ENCODE measurements at regions not wholly inside any gene's neighbourhood (a gene's known extent, or its start where the extent isn't known, plus 50 kb on each side); places are given as distances from the start of the nearest gene placed in this dataset.

- no peak overlapping the region for H3K27ac ChIP-seq (replicated peaks)
- H3K4me3 ChIP-seq (replicated peaks; ENCODE audit: insufficient read depth, low read length), result no peak overlapping the region
- TF ChIP-seq REST (IDR thresholded peaks at IDR 0.05; ENCODE audit: insufficient replicate concordance, low read depth) (no peak), SPI1 (IDR thresholded peaks at IDR 0.05; ENCODE audit: borderline replicate concordance, low read depth) (no peak), CTCF (IDR thresholded peaks at IDR 0.05; ENCODE audit: insufficient read depth, low read length) (no peak), GABPA (IDR thresholded peaks at IDR 0.05; ENCODE audit: low read depth) (no peak), POLR2AphosphoS5 (IDR thresholded peaks at IDR 0.05; ENCODE audit: low read depth) (no peak)
- DNase-seq (ENCODE audit: low read depth in 1 of 2, low spot score in 1 of 2), result no peak
- H3K27me3 ChIP-seq (ENCODE audit: insufficient read depth, poor library complexity, severe bottlenecking), result no peaks in the 10 kb centered on the region
Measured at GRCh38 chr20:48314925-48315592, 512.7 kb downstream of the PREX1 start.

GRCh38 chr20:48313324-48313723 is 514.5 kb downstream of the PREX1 start:
- TF ChIP-seq CTCF (IDR thresholded peaks at IDR 0.05; ENCODE audit: insufficient read depth, low read length) (no peak), REST (IDR thresholded peaks at IDR 0.05; ENCODE audit: insufficient replicate concordance, low read depth) (no peak)
- no peak overlapping the region for H3K4me3 ChIP-seq (replicated peaks; ENCODE audit: insufficient read depth, low read length)
- no peaks in the 10 kb centered on the region for H3K27me3 ChIP-seq (ENCODE audit: insufficient read depth, poor library complexity, severe bottlenecking)

GRCh38 chr20:48311956-48312355 is 515.8 kb downstream of the PREX1 start:
- no peak for TF ChIP-seq POLR2AphosphoS5 (IDR thresholded peaks at IDR 0.05; ENCODE audit: low read depth)
- no peak for TF ChIP-seq GABPA (IDR thresholded peaks at IDR 0.05; ENCODE audit: low read depth)
- TF ChIP-seq CTCF (IDR thresholded peaks at IDR 0.05; ENCODE audit: insufficient read depth, low read length), result no peak
- TF ChIP-seq SPI1 (IDR thresholded peaks at IDR 0.05; ENCODE audit: borderline replicate concordance, low read depth), result no peak
- Histone ChIP-seq H3K4me3 (replicated peaks; ENCODE audit: insufficient read depth, low read length) (no peak overlapping the region), H3K27me3 (ENCODE audit: insufficient read depth, poor library complexity, severe bottlenecking) (no peaks in the 10 kb centered on the region), H3K27ac (replicated peaks) (no peak overlapping the region)
- no peak for DNase-seq (ENCODE audit: low read depth in 1 of 2, low spot score in 1 of 2)

More at GRCh38 chr20:48313324-48313723, 514.5 kb downstream of the PREX1 start:
- DNase-seq (ENCODE audit: low read depth in 1 of 2, low spot score in 1 of 2), result no peak
- no peak overlapping the region for H3K27ac ChIP-seq (replicated peaks)

GRCh38 chr20:48310305-48310704 is 517.5 kb downstream of the PREX1 start:
- Histone ChIP-seq H3K27me3 (ENCODE audit: insufficient read depth, poor library complexity, severe bottlenecking) (no peaks in the 10 kb centered on the region), H3K27ac (replicated peaks) (no peak overlapping the region), H3K4me3 (replicated peaks; ENCODE audit: insufficient read depth, low read length) (no peak overlapping the region)
- no peak for TF ChIP-seq SPI1 (IDR thresholded peaks at IDR 0.05; ENCODE audit: borderline replicate concordance, low read depth)
- no peak for TF ChIP-seq CTCF (IDR thresholded peaks at IDR 0.05; ENCODE audit: insufficient read depth, low read length)
- TF ChIP-seq POLR2AphosphoS5 (IDR thresholded peaks at IDR 0.05; ENCODE audit: low read depth), result no peak
- TF ChIP-seq REST (IDR thresholded peaks at IDR 0.05; ENCODE audit: insufficient replicate concordance, low read depth), result no peak
- no peak for TF ChIP-seq GABPA (IDR thresholded peaks at IDR 0.05; ENCODE audit: low read depth)
- DNase-seq (ENCODE audit: low read depth in 1 of 2, low spot score in 1 of 2), result no peak
